Stomach (tissue), 8 donors: ENCODE measurements at regions not wholly inside any gene's neighbourhood (a gene's known extent, or its start where the extent isn't known, plus 50 kb on each side); places are given as distances from the start of the nearest gene placed in this dataset.
A peak's percentile ranks its signal among the peaks of the same experiment; 100 is the strongest.

Experiments used
- DNase-seq, 2 donors: peaks; one replicate each; pipeline versions ENCODE4 v3.0.0 to v3.0.0-alpha.2; 2013 to 2019
- H3K27ac ChIP-seq, 5 donors: fragments of 200-600 bp in 4 of 5; sonication (generic) in 4 of 5; one replicate each; pipeline ENCODE4 v1.5.1; 2013 to 2019; ENCODE audit warnings: mild to moderate bottlenecking in 1 of 5, moderate library complexity in 1 of 5
- H3K27me3 ChIP-seq, 3 donors: fragments of 200-600 bp; sonication (generic); one replicate each; pipeline ENCODE4 v1.5.1; 2017 to 2019; ENCODE audit warnings: mixed run types in 1 of 3
- H3K36me3 ChIP-seq, 4 donors: fragments of 200-600 bp; sonication (generic); 1 replicate in 3 of 4; 2 replicates in 1 of 4; pipeline ENCODE4 v1.5.1; 2016 to 2019
- H3K4me1 ChIP-seq, 4 donors: fragments of 200-600 bp; sonication (generic); one replicate each; pipeline ENCODE4 v1.5.1; 2016 to 2019
- H3K4me3 ChIP-seq, 4 donors: fragments of 200-600 bp; sonication (generic) in 3 of 4; one replicate each; pipeline ENCODE4 v1.5.1; 2016 to 2019; ENCODE audit warnings: mild to moderate bottlenecking in 1 of 4
- H3K9me3 ChIP-seq, 4 donors: fragments of 200-600 bp; sonication (generic); one replicate each; pipeline ENCODE4 v1.5.1; 2016 to 2019
- EP300 ChIP-seq: sonication (generic); formaldehyde crosslinking; IDR thresholded peaks from one replicate; pipeline ENCODE4 v1.6.1; 2017; ENCODE audit warnings: antibody characterized with exemption
- POLR2A ChIP-seq, 4 donors: fragments of 450-650 bp; IDR thresholded peaks; one replicate each; pipeline ENCODE4 v1.6.1; 2016; ENCODE audit warnings: antibody characterized with exemption in 4 of 4, control low read depth in 2 of 4, mild to moderate bottlenecking in 1 of 4, moderate library complexity in 1 of 4
- POLR2AphosphoS5 ChIP-seq, 3 donors: sonication (generic); formaldehyde crosslinking; IDR thresholded peaks; one replicate each; pipeline ENCODE4 v1.6.1; 2016; ENCODE audit warnings: antibody characterized with exemption in 3 of 3
- WGBS, 5 donors: extraction: QIAGEN DNeasy Blood & Tissue Kit in 3 of 5; methylation state at CpG; one replicate each; pipeline versions ENCODE4 v1.1.5 to v1.1.7; 2013 to 2018; 5-methylcytosine and 5-hydroxymethylcytosine counted together
- intact Hi-C: fragments of 100-400 bp; cut with DNase I; formaldehyde crosslinking; loops from one replicate; pipeline ENCODE4 v1.15.1; 2023; ENCODE audit warnings: low total_unique reads
- TF ChIP-seq, protein P1 (sequence below), 7 experiments: fragments of 450-650 bp in 4 of 7; fragments of 200-600 bp in 3 of 7; sonication (generic) in 3 of 7; IDR thresholded peaks; one replicate each; pipeline ENCODE4 v1.5.1; 2016 to 2019; ENCODE audit warnings: antibody characterized with exemption in 7 of 7, control low read depth in 2 of 7, mild to moderate bottlenecking in 1 of 7
- donor health status: healthy with polysubstance abuse.
- donor health status: Bipolar disorder and iron deficiency.
- donor health status: healthy.

DNA sequence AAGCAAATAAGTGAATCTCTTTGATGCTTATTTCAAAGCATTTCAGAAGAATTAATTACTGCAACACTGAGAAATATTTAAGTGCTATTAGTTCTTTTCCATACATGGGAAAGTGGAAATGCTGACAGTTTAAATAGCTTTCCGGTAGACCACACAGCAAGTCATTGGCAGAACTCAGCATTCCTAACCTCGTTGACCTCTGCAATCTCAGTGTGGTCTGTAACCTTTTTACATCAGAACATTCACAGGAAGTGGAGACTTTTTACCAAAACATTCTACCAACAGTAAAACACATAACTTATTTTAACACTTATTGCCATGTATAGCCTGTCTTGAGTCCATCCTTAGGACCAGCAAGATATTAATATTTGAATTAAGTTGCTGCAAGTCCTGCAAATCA is 249.5 kb upstream of the DCN start:
- TF ChIP-seq, protein P1, sequence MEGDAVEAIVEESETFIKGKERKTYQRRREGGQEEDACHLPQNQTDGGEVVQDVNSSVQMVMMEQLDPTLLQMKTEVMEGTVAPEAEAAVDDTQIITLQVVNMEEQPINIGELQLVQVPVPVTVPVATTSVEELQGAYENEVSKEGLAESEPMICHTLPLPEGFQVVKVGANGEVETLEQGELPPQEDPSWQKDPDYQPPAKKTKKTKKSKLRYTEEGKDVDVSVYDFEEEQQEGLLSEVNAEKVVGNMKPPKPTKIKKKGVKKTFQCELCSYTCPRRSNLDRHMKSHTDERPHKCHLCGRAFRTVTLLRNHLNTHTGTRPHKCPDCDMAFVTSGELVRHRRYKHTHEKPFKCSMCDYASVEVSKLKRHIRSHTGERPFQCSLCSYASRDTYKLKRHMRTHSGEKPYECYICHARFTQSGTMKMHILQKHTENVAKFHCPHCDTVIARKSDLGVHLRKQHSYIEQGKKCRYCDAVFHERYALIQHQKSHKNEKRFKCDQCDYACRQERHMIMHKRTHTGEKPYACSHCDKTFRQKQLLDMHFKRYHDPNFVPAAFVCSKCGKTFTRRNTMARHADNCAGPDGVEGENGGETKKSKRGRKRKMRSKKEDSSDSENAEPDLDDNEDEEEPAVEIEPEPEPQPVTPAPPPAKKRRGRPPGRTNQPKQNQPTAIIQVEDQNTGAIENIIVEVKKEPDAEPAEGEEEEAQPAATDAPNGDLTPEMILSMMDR (IDR thresholded peaks at IDR 0.05) = no peak
- TF ChIP-seq POLR2A (IDR thresholded peaks at IDR 0.05) (no peak), EP300 (no peak), POLR2AphosphoS5 (IDR thresholded peaks at IDR 0.05) (no peak)
- intact Hi-C loops = no loop called here
- Histone ChIP-seq H3K9me3 (no peaks in the 10 kb centered on the region), H3K4me3 (no peak overlapping the region), H3K27ac (no peak overlapping the region), H3K4me1 (no peaks in the 10 kb centered on the region), H3K36me3 (no peaks in the 10 kb centered on the region), H3K27me3 (no peaks in the 10 kb centered on the region)
- 40 to 52% (median 49%) methylated on average over 2 of the region's 2 CpGs for WGBS, 5 donors
- peak in 1 of 2 donors; percentile 45 for DNase-seq

DNA sequence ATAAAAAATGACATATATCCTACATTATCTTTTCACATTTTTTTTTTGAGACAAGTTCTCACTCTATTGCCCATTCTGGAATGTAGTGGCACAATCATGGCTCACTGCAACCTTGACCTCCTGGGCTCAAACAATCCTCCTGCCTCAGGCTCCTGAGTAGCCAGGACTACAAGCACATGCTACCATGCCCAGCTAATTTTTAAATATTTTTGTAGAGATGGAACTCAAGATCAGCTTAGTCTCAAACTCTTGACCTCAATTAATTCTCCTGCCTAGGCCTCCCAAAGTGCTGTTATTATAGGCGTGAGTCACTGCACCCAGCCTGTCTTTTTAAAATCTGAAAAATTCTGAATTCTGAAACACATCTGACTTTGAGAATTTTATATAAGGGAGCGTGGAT is 241.9 kb upstream of the DCN start:
- no peaks in the 10 kb centered on the region for H3K27me3 ChIP-seq
- TF ChIP-seq POLR2A (IDR thresholded peaks at IDR 0.05) = no peak
- no peak for TF ChIP-seq POLR2AphosphoS5 (IDR thresholded peaks at IDR 0.05)
- TF ChIP-seq EP300 = no peak
- TF ChIP-seq, protein P1 (IDR thresholded peaks at IDR 0.05) = no peak

DNA sequence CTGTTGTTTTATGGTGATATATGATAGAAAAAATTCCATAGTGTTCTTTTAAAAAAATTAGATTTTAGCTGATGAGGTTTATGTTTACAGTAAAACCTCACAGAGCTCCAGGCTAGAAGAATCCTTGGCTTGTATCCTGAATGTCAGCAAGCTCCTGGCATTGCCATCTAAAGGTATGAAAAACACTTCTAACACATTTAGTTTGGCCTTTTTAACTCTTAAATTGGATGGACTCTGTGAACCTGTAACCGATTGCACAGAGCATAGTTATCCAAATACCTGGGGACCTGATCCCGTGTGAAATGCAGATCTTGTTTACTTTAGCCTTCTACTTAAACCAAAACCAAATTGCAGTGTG is 241.1 kb upstream of the DCN start:
- no peak for DNase-seq
- no peak for TF ChIP-seq POLR2AphosphoS5 (IDR thresholded peaks at IDR 0.05)
- TF ChIP-seq, protein P1 (IDR thresholded peaks at IDR 0.05) = no peak
- no peak for TF ChIP-seq EP300
- TF ChIP-seq POLR2A (IDR thresholded peaks at IDR 0.05) = no peak
- H3K9me3 ChIP-seq = no peaks in the 10 kb centered on the region
- no peak overlapping the region for H3K27ac ChIP-seq
- no peaks in the 10 kb centered on the region for H3K36me3 ChIP-seq
- intact Hi-C loops = no loop called here
- H3K27me3 ChIP-seq = no peaks in the 10 kb centered on the region
- H3K4me3 ChIP-seq = no peak overlapping the region
- peaks cover 0 to 10% (median 0%) of the 10 kb centered on the region in 4 donors for H3K4me1 ChIP-seq
- 17 to 43% (median 33%) methylated on average over 2 of the region's 2 CpGs for WGBS, 5 donors

More for the DNA sequence above, 241.9 kb upstream of the DCN start:
- intact Hi-C loops = no loop called here
- 73 to 90% (median 82%) methylated on average over 2 of the region's 2 CpGs for WGBS, 5 donors
- DNase-seq = no peak
- H3K36me3 ChIP-seq = no peaks in the 10 kb centered on the region
- no peaks in the 10 kb centered on the region for H3K9me3 ChIP-seq
- peaks cover 0 to 10% (median 0%) of the 10 kb centered on the region in 4 donors for H3K4me1 ChIP-seq
- H3K4me3 ChIP-seq = no peak overlapping the region
- H3K27ac ChIP-seq = no peak overlapping the region

DNA sequence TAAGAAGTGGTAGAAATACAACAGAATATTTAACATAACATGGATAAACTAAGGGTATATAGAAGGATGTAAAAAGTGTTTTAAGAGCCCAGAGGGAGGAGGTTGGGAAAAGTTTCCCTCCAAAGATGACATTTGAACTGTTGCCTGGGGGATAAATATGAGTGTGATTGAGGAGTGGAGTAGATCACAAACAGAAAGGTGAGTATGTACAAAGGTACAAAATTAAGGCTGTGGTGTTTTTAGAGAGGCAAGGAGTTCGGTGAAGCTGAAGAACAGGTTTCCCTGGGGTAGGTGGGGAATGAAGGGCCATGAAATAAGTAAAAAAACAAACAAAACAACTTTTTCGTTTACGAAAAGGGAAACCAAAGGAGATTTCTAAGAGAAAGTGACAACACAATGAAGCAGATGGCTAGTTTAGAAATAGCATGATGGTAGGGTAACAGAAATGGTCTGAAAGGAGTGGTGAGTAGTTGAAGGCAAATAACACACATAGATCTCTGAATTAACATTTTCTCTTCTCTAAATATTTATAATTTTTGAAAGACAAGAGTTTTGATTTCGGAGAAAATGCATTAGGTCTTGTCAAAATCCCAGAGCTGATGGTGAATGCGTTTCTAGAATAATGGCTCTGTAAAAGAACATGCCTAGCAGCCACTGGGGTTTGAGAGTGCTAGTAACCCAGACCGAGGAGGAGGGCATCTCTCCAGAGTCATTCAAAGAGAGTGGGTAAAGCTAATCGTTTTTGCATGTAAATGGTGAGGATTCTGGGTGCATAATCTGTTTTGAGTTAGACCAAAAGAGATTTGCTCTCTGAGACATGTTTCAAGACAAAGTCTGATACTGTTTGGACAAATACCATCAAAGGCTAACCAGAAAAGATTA is 240.4 kb upstream of the DCN start:
- no peaks in the 10 kb centered on the region for H3K36me3 ChIP-seq
- intact Hi-C loops = no loop called here
- DNase-seq = peak in 1 of 2 donors; percentile 27
- no peaks in the 10 kb centered on the region for H3K9me3 ChIP-seq
- H3K4me1 ChIP-seq = peaks cover 0 to 10% (median 0%) of the 10 kb centered on the region in 4 donors
- no peaks in the 10 kb centered on the region for H3K27me3 ChIP-seq
- TF ChIP-seq EP300 (no peak), POLR2AphosphoS5 (IDR thresholded peaks at IDR 0.05) (no peak), POLR2A (IDR thresholded peaks at IDR 0.05) (no peak)
- TF ChIP-seq, protein P1 (IDR thresholded peaks at IDR 0.05) = no peak
- no peak overlapping the region for H3K27ac ChIP-seq
- no peak overlapping the region for H3K4me3 ChIP-seq
- WGBS, 5 donors = 35 to 53% (median 44%) methylated on average over 7 of the region's 7 CpGs
